Mesenchymal stem cell (in vitro differentiated cells and primary cell): ENCODE measurements at regions not wholly inside any gene's neighbourhood (a gene's known extent, or its start where the extent isn't known, plus 50 kb on each side); places are given as distances from the start of the nearest gene placed in this dataset.
"Not testable (repeated sequence)": the region's sequence is repeated elsewhere in the genome, so short reads cannot be mapped to it uniquely, and the experiment has no call there.

ENCODE experiments used
- DNase-seq: peaks from one replicate; pipeline ENCODE4 v3.0.0-alpha.2; 2013
- H2AFZ ChIP-seq: one replicate; pipeline ENCODE4 v1.6.1; 2013; ENCODE audit warnings: low read depth, mild to moderate bottlenecking, control low read depth, inconsistent platforms, low read length, moderate library complexity
- H2AK5ac ChIP-seq: 2 replicates; pipeline ENCODE4 v1.6.1; 2013; ENCODE audit warnings: low read length, moderate library complexity, mild to moderate bottlenecking, inconsistent platforms; ENCODE audit not compliant: severe bottlenecking
- H2BK120ac ChIP-seq: one replicate; pipeline ENCODE4 v1.6.1; 2013; ENCODE audit warnings: low read depth, mild to moderate bottlenecking, inconsistent platforms, low read length, moderate library complexity
- H2BK12ac ChIP-seq, 2 experiments: one replicate each; pipeline ENCODE4 v1.6.1; 2013; ENCODE audit warnings: inconsistent platforms in 2 of 2, low read length in 2 of 2, mild to moderate bottlenecking in 2 of 2, moderate library complexity in 2 of 2, control low read depth in 1 of 2
- H2BK15ac ChIP-seq: one replicate; pipeline ENCODE4 v1.6.1; 2013; ENCODE audit warnings: mild to moderate bottlenecking, low read depth, inconsistent platforms; ENCODE audit not compliant: poor library complexity, severe bottlenecking
- H2BK5ac ChIP-seq: 2 replicates; pipeline ENCODE4 v1.6.1; 2013; ENCODE audit warnings: low read depth, mild to moderate bottlenecking, low read length, control low read depth, inconsistent platforms; ENCODE audit not compliant: poor library complexity, severe bottlenecking
- H3K14ac ChIP-seq, 2 experiments: one replicate each; pipeline ENCODE4 v1.6.1; 2013; ENCODE audit warnings: inconsistent platforms in 2 of 2, low read length in 2 of 2, control low read depth in 1 of 2, mild to moderate bottlenecking in 1 of 2, moderate library complexity in 1 of 2
- H3K18ac ChIP-seq, 2 experiments: one replicate each; pipeline ENCODE4 v1.6.1; 2013; ENCODE audit warnings: inconsistent platforms in 2 of 2, low read length in 2 of 2, control low read depth in 1 of 2, low read depth in 1 of 2, mild to moderate bottlenecking in 1 of 2
- H3K23ac ChIP-seq, 2 experiments: one replicate each; pipeline ENCODE4 v1.6.1; 2013; ENCODE audit warnings: inconsistent platforms in 2 of 2, low read length in 2 of 2, mild to moderate bottlenecking in 2 of 2, moderate library complexity in 2 of 2, control low read depth in 1 of 2
- H3K27ac ChIP-seq: 2 replicates; pipeline ENCODE4 v1.5.1; 2013; ENCODE audit warnings: mild to moderate bottlenecking, moderate library complexity, low read length, control low read depth, inconsistent platforms; ENCODE audit not compliant: poor library complexity, severe bottlenecking
- H3K27me3 ChIP-seq, 2 experiments: 2 replicates each; pipeline versions ENCODE4 v1.6.1 to v1.7.0; 2013; ENCODE audit warnings: low read length in 2 of 2, mild to moderate bottlenecking in 2 of 2, moderate library complexity in 2 of 2, control low read depth in 1 of 2, inconsistent platforms in 1 of 2; ENCODE audit not compliant: control insufficient read depth in 1 of 2, insufficient read depth in 1 of 2
- H3K36me3 ChIP-seq, 2 experiments: 2 replicates each; pipeline versions ENCODE4 v1.6.1 to v1.7.0; 2013; ENCODE audit warnings: low read length in 2 of 2, control low read depth in 1 of 2, inconsistent platforms in 1 of 2, low read depth in 1 of 2, mild to moderate bottlenecking in 1 of 2; ENCODE audit not compliant: insufficient read depth in 2 of 2, control insufficient read depth in 1 of 2
- H3K4ac ChIP-seq, 2 experiments: one replicate each; pipeline ENCODE4 v1.6.1; 2013; ENCODE audit warnings: inconsistent platforms in 2 of 2, low read length in 2 of 2, mild to moderate bottlenecking in 2 of 2, moderate library complexity in 2 of 2, control low read depth in 1 of 2, low read depth in 1 of 2
- H3K4me1 ChIP-seq: 2 replicates; pipeline ENCODE4 v1.6.1; 2013; ENCODE audit warnings: low read depth, low read length, control low read depth; ENCODE audit not compliant: control insufficient read depth, insufficient read depth
- H3K4me2 ChIP-seq: 2 replicates; pipeline ENCODE4 v1.6.1; 2013; ENCODE audit warnings: low read length, mild to moderate bottlenecking, inconsistent platforms; ENCODE audit not compliant: poor library complexity, severe bottlenecking
- H3K4me3 ChIP-seq, 2 experiments: 2 replicates each; pipeline versions ENCODE4 v1.5.1 to v1.7.0; 2013; ENCODE audit warnings: low read length in 2 of 2, mild to moderate bottlenecking in 2 of 2, control low read depth in 1 of 2, low read depth in 1 of 2; ENCODE audit not compliant: insufficient read depth in 1 of 2
- H3K79me1 ChIP-seq: replicated peaks from 2 replicates; pipeline ENCODE4 v1.6.1; 2013; ENCODE audit warnings: mild to moderate bottlenecking, control low read depth, low read length, inconsistent platforms; ENCODE audit not compliant: poor library complexity, severe bottlenecking
- H3K9ac ChIP-seq: 2 replicates; pipeline ENCODE4 v1.7.0; 2013; ENCODE audit warnings: mild to moderate bottlenecking, low read length, moderate library complexity
- H3K9me3 ChIP-seq: 2 replicates; pipeline ENCODE4 v1.7.0; 2013; ENCODE audit warnings: mild to moderate bottlenecking, low read length; ENCODE audit not compliant: control insufficient read depth
- H4K8ac ChIP-seq: one replicate; pipeline ENCODE4 v1.6.1; 2013; ENCODE audit warnings: inconsistent platforms, mild to moderate bottlenecking, low read length, moderate library complexity
- H4K91ac ChIP-seq: one replicate; pipeline ENCODE4 v1.6.1; 2013; ENCODE audit warnings: mild to moderate bottlenecking, low read length, inconsistent platforms
- WGBS: methylation state at CpG from one replicate; pipeline ENCODE4 v1.1.7; 2013; ENCODE audit warnings: mixed read lengths; 5-methylcytosine and 5-hydroxymethylcytosine counted together

DNA sequence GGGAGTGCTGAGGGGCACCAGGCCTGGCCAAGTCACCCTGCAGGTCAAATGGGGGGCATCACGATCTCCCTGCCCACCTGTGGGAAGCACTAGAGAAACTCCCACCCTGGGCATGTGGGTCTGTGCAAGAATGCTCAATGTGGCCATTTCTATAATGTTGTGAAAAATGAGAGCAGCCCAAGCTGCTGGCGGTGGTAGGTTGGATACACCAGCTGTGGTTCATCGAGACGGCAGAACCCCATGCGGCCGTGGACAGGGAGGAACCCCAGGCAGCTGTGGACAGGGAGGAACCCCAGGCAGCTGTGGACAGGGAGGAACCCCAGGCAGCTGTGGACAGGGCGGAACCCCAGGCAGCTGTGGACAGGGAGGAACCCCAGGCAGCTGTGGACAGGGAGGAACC lies 129.1 kb downstream of the BRD1 start:
- H3K9ac ChIP-seq, H3K4ac ChIP-seq, H2BK120ac ChIP-seq, H2BK5ac ChIP-seq, H4K8ac ChIP-seq, H3K4me2 ChIP-seq, H3K27me3 ChIP-seq, H3K4me1 ChIP-seq, H3K79me1 ChIP-seq, H3K18ac ChIP-seq, DNase-seq, H4K91ac ChIP-seq, H3K23ac ChIP-seq, H3K4me3 ChIP-seq, H2BK12ac ChIP-seq, H2AK5ac ChIP-seq, H3K36me3 ChIP-seq, H3K14ac ChIP-seq, H2AFZ ChIP-seq, H3K27ac ChIP-seq, H2BK15ac ChIP-seq, H3K9me3 ChIP-seq: not testable (repeated sequence)
- 87% methylated on average over 7 of the region's 7 CpGs for WGBS

DNA sequence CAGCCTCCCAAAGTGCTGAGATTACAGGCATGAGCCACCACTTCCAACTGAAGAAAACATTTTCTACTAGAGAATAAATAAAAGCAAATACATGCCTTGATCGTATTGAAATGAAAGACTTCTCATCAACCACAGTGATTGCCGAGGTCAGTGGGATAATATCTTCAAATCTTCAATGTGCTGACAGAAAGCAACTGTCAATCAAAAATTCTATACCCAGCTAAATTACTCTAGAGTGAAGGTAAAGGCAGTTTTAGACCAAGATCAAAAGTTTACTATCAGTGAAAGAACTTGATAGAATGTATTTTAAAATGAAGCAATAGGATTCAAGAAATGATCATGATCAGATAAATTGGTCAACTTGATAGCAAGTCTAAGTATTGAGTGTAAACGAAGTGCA lies 130.6 kb downstream of the BRD1 start:
- Histone ChIP-seq H3K79me1 (no peaks in the 10 kb centered on the region), H4K8ac (no peak overlapping the region), H3K14ac (no peak overlapping the region), H3K36me3 (no peaks in the 10 kb centered on the region), H3K18ac (no peak overlapping the region), H2BK120ac (no peak overlapping the region), H2AK5ac (no peak overlapping the region), H3K23ac (no peak overlapping the region), H3K27me3 (no peaks in the 10 kb centered on the region), H3K27ac (no peak overlapping the region), H3K4me1 (no peaks in the 10 kb centered on the region), H2BK12ac (no peak overlapping the region), H2BK15ac (no peak overlapping the region), H3K9me3 (peaks cover 5% of the 10 kb centered on the region), H4K91ac (no peak overlapping the region), H3K4me3 (no peak overlapping the region), H2AFZ (no peak overlapping the region), H3K4ac (no peak overlapping the region), H2BK5ac (no peak overlapping the region), H3K4me2 (no peak overlapping the region), H3K9ac (no peak overlapping the region)
- 100% methylated on average over 2 of the region's 3 CpGs for WGBS
- DNase-seq, result no peak

DNA sequence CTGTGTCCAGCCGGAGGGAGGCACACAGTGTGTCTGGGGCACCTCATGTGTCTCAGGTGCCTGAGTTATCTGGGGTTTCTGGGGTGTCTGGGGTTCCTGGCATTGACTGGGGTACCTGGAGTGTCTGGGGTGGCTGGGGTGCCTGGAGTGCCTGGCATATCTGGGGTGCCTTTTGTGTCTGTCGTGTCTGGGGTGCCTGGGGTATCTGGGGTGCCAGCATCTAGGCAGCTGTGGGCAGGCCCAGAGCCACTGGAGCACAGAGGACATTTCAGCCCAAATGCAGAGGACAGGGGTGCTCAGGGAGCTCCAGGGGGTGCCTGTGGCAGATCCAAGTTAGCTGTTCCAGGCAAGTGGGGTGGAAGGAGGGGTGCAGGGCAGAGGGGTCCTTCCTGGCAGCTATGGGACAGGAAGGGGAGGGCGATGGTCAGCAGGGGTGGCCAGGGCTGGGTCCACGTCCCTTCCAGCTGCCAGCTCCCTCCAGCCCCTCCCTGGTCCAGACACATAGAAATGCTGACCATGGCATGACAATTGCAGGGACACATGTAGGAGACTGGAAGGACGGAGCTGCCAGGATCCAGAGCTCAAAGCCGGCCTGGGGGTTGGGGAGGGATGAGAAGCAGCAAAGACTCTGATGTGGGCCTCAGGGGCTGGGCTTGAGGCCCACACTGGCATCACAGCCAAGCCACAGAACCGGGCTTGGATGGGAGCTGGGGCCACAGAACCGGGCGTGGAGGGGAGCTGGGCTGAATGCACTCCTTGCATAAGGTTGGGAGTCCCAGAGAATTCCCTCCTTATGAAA lies 133.0 kb downstream of the BRD1 start:
- H2BK120ac ChIP-seq, result no peak overlapping the region
- no peaks in the 10 kb centered on the region for H3K79me1 ChIP-seq
- H3K27me3 ChIP-seq, result no peaks in the 10 kb centered on the region
- H3K27ac ChIP-seq, result no peak overlapping the region
- no peak overlapping the region for H2AFZ ChIP-seq
- DNase-seq, result no peak
- H3K4ac ChIP-seq, result no peak overlapping the region
- no peak overlapping the region for H2AK5ac ChIP-seq
- H3K36me3 ChIP-seq, result no peaks in the 10 kb centered on the region
- no peak overlapping the region for H2BK15ac ChIP-seq
- H3K23ac ChIP-seq, result no peak overlapping the region
- no peaks in the 10 kb centered on the region for H3K4me1 ChIP-seq
- no peak overlapping the region for H3K4me3 ChIP-seq
- no peak overlapping the region for H3K9ac ChIP-seq
- no peak overlapping the region for H4K8ac ChIP-seq
- H4K91ac ChIP-seq, result no peak overlapping the region
- no peak overlapping the region for H2BK5ac ChIP-seq
- no peak overlapping the region for H3K18ac ChIP-seq
- 79% methylated on average over 7 of the region's 9 CpGs for WGBS
- no peak overlapping the region for H3K14ac ChIP-seq
- H2BK12ac ChIP-seq, result no peak overlapping the region
- H3K4me2 ChIP-seq, result no peak overlapping the region
- H3K9me3 ChIP-seq, result peaks cover 5% of the 10 kb centered on the region

DNA sequence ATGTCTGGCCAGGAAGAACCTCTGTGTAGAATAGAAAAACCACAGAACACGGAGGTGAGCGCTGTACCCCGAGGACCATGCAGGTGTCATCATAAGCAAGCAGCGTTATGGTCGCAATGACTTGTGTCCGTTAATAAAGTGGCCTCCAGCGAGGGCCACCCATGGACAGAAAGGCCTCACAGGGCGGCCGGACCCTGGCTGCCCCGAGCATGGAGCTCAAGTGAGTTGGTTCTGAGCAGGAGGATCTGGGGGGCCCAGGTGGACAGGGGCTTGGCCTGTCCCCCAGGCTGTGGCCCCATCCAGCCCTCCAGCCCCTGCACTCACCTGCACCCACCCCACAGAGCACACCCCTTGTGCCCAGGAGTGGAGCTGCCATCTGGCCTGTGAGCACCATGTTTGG lies 133.8 kb downstream of the BRD1 start:
- no peaks in the 10 kb centered on the region for H3K36me3 ChIP-seq
- no peak overlapping the region for H2AFZ ChIP-seq
- no peaks in the 10 kb centered on the region for H3K27me3 ChIP-seq
- H3K4me3 ChIP-seq, result no peak overlapping the region
- no peak overlapping the region for H3K4ac ChIP-seq
- peaks cover 5% of the 10 kb centered on the region for H3K9me3 ChIP-seq
- 91% methylated on average over 6 of the region's 10 CpGs for WGBS
- H3K18ac ChIP-seq, result no peak overlapping the region
- DNase-seq, result no peak
- H3K79me1 ChIP-seq, result no peaks in the 10 kb centered on the region
- no peak overlapping the region for H2BK120ac ChIP-seq
- H3K27ac ChIP-seq, result no peak overlapping the region
- H2BK15ac ChIP-seq, result no peak overlapping the region
- no peak overlapping the region for H3K23ac ChIP-seq
- no peak overlapping the region for H2BK12ac ChIP-seq
- no peak overlapping the region for H3K9ac ChIP-seq
- no peak overlapping the region for H2AK5ac ChIP-seq
- no peak overlapping the region for H4K8ac ChIP-seq
- H3K4me1 ChIP-seq, result no peaks in the 10 kb centered on the region
- no peak overlapping the region for H2BK5ac ChIP-seq
- H3K14ac ChIP-seq, result no peak overlapping the region
- H4K91ac ChIP-seq, result no peak overlapping the region
- no peak overlapping the region for H3K4me2 ChIP-seq
